ENCODE measurements at regions not wholly inside any gene's neighbourhood (a gene's known extent, or its start where the extent isn't known, plus 50 kb on each side); places are given as distances from the start of the nearest gene placed in this dataset.
A peak's percentile ranks its signal among the peaks of the same experiment; 100 is the strongest.
"Not testable (repeated sequence)": the region's sequence is repeated elsewhere in the genome, so short reads cannot be mapped to it uniquely, and the experiment has no call there.

GRCh38 chr3:82137861-82138260 lies 376.4 kb upstream of the GBE1 start:
- DNase-seq: no peak

- DNase-seq: no peak
These were observed 375.6 kb upstream of the GBE1 start for GRCh38 chr3:82137050-82137449.

- peak; percentile 1 to 6 for DNase-seq
These were observed 371.7 kb upstream of the GBE1 start for GRCh38 chr3:82133070-82133606.

- no peak for DNase-seq
These were observed 371.0 kb upstream of the GBE1 start for GRCh38 chr3:82132210-82133069.

- no peak for DNase-seq
These were observed 368.6 kb upstream of the GBE1 start for GRCh38 chr3:82130046-82130445.

GRCh38 chr3:82129221-82129801 lies 367.9 kb upstream of the GBE1 start:
- DNase-seq: no peak

- no peak for DNase-seq
These were observed 366.8 kb upstream of the GBE1 start for GRCh38 chr3:82128271-82128670.

GRCh38 chr3:82122554-82123345 lies 361.3 kb upstream of the GBE1 start:
- no peak for DNase-seq

- DNase-seq: no peak
These were observed 353.1 kb upstream of the GBE1 start for GRCh38 chr3:82114589-82114988.

GRCh38 chr3:82110721-82111120 lies 349.3 kb upstream of the GBE1 start:
- DNase-seq: not testable (repeated sequence)

GRCh38 chr3:82103241-82103640 lies 341.8 kb upstream of the GBE1 start:
- DNase-seq: no peak

GRCh38 chr3:82100378-82100777 lies 338.9 kb upstream of the GBE1 start:
- no peak for DNase-seq

- no peak for DNase-seq
These were observed 332.2 kb upstream of the GBE1 start for GRCh38 chr3:82093641-82094040.

- DNase-seq: no peak
These were observed 327.3 kb upstream of the GBE1 start for GRCh38 chr3:82088749-82089148.

GRCh38 chr3:82087958-82088357 lies 326.5 kb upstream of the GBE1 start:
- DNase-seq: no peak

GRCh38 chr3:82085851-82086475 lies 324.5 kb upstream of the GBE1 start:
- DNase-seq: no peak

- no peak for DNase-seq
These were observed 323.9 kb upstream of the GBE1 start for GRCh38 chr3:82085356-82085755.

- no peak for DNase-seq
These were observed 323.4 kb upstream of the GBE1 start for GRCh38 chr3:82084824-82085223.

GRCh38 chr3:82082796-82083195 lies 321.4 kb upstream of the GBE1 start:
- DNase-seq: no peak

GRCh38 chr3:82081351-82081750 lies 319.9 kb upstream of the GBE1 start:
- no peak for DNase-seq

GRCh38 chr3:82080792-82081191 lies 319.3 kb upstream of the GBE1 start:
- DNase-seq: no peak

- no peak for DNase-seq
These were observed 318.8 kb upstream of the GBE1 start for GRCh38 chr3:82080261-82080660.

- DNase-seq: no peak
These were observed 318.0 kb upstream of the GBE1 start for GRCh38 chr3:82079335-82079890.

All from NCI-H187 (cell line).